NCI-H82 (cell line): ENCODE measurements at regions not wholly inside any gene's neighbourhood (a gene's known extent, or its start where the extent isn't known, plus 50 kb on each side); places are given as distances from the start of the nearest gene placed in this dataset.
"Not testable (repeated sequence)": the region's sequence is repeated elsewhere in the genome, so short reads cannot be mapped to it uniquely, and the experiment has no call there.

Source experiments
- DNase-seq: peaks from one replicate; lab custom pipeline; 2025; lab: John Stamatoyannopoulos, UW

DNA sequence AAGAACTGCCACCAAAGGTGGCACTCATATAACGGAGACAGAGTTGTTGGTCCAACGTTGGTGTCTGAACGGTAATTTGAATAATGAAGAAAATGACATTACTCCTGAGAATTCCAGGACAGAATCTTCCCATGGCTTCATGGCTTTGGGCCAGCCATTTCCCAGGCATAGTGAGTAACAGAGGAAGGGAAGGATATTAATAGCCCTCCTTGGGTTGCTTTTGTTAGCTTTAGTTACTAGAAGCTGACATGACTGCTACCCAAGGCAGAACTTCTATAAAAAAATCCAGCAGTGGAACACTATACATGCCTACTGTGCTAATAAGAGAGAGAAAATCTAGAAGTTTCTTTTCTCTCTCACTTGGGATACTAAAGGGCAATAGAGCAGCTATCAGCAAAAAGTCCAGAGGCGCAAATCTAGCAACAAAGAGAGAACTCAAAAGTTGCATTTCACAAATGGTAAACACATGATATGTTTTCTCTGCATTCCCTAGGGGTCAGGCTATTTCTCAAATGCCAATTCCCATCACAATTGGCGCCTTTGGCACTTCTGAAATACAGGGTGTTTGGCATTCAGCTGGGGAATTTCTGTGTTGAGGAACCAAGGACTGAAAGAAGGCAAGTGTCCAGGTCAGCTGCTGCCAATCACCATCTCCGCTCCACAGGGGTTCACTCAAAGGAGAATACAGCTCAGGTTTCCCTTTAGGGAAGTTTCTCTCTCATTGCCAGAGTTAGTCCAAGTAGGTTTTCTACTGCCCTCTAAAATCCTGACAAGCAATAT, 160.8 kb upstream of the KYNU start:
- no peak for DNase-seq

DNA sequence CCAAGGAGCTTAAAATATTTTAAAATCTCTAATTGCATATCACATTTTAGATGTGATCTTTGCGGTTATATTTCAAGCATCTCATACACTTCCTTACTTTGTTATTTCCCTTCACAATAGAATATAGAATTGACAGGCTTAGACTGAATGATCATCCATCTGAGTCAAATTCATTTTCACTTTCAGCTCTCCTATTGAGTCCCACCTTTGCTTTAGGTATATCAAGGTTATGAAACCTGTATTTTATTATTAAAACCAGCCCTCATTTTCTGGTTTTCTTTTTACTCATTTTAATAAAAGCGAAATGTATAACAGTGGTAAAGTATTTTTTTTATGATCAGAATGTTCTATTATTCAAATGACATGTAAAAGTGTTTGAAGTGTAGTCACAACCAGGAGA, 162.9 kb upstream of the KYNU start:
- no peak for DNase-seq

DNA sequence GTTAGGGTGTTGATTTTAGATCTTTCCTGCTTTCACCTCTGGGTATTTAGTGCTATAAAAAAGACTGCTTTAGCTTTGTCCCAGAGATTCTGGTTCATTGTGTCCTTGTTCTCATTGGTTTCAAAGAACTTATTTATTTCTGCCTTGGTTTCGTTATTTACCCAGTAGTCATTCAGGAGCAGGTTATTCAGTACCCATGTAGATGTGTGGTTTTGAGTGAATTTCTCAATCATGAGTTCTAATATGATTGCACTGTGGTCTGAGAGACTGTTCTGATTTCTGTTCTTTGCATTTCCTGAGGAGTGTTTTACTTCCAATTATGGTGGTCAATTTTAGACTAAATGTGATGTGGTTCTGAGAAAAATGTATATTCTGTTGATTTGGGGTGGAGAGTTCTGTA, 167.1 kb upstream of the KYNU start:
- DNase-seq: no peak

- no peak for DNase-seq
Observed at GRCh38 chr2:142707318-142707717, 170.1 kb upstream of the KYNU start.

- not testable (repeated sequence) for DNase-seq
Observed at GRCh38 chr2:142702397-142702796, 175.1 kb upstream of the KYNU start.

GRCh38 chr2:142695350-142696257, 181.9 kb upstream of the KYNU start:
- peak; percentile 11 for DNase-seq

DNA sequence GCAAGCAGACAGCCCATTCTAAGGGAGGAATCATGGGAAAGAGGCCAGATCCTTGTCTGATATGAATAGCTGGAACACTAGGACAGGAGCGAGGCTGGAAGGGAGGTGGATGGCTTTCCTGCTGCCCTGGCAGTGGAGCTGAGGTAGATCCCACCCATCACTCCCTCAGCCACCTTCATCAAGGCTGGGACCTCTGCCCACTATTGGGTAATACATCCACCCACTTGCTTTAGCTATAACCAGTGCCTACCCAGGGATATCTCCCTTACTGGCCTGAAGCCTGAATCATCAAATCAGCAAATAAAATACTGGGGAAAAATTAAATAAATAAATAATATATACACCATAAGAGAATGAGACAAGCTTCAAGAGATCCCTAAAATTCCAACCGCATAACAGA, 183.2 kb upstream of the KYNU start:
- no peak for DNase-seq

- peak; percentile 20 for DNase-seq
Observed at GRCh38 chr2:142693171-142693950, 184.1 kb upstream of the KYNU start.

DNA sequence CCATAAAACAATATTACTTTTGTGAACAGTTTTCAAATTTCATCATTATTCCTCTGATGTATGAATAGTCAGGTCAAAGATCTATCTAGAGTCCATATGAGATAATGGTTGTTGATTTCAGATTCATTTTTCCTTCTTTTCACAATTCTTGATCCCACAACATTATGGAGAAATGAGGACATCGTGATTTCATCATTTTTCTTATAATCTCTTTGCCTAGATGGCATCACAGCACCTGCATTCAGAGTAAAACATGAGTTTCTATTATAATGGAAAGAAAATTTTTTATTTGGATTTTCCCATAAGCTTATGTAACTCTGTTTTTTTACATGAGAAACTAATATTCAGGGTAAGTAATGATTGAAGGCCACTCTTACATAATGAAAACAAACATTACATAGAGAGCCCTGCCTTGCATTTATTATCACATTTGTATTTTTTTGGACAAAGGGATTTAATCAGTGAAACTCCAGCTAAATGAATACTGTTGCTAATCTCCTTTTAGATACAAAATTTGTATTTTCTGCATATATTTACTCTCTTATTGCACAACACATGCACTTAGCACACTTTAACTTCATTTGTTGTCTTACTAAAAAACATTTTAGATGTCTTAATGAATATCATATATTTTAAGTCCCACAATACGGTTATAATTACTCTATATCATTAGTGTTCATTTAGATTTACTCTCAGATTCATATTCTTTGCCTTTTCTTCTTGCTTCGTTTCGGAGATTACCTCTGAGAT, 188.4 kb upstream of the KYNU start:
- DNase-seq: no peak

DNA sequence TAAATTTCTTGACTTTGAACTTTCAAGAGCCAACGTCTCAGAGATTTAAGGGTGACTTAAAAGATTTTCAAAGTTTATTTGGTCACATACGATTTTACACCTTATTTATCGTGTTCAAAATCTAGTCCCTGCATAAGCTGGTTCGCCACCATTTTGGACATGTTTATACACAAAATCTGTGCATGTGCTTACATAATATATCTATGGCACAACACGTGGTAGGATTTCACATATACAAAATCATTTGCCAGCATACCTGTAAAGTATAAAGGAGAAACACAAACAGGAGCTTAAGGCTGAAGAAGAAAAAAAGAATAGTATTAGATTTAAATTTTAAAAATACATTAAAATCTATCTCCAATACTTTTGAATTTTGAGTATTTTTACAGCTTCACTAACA, 190.0 kb upstream of the KYNU start:
- no peak for DNase-seq

- DNase-seq: no peak
Observed at GRCh38 chr2:142687075-142687474, 190.4 kb upstream of the KYNU start.

- no peak for DNase-seq
Observed at GRCh38 chr2:142684667-142685066, 192.8 kb upstream of the KYNU start.

DNA sequence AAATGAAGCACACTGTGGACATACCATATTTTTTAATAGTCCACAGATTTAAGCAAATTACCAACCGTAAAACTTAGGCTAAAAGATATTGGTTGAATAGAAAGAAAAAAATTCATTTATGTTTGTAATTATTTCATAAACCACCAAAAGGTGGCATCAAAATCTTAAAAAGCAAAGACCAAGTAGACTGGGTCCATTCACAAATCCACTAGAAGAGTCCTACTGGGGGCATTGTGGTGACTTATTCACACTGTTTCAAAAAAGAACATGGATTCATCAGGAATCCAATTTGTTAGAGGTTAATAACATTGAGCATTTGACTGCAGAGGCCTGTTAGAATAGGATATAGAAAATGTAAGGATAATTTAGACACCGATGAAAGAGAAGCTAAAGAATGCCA, 194.9 kb upstream of the KYNU start:
- peak; percentile 4 for DNase-seq

- no peak for DNase-seq
Observed at GRCh38 chr2:142681952-142682351, 195.5 kb upstream of the KYNU start.

- DNase-seq: no peak
Observed at GRCh38 chr2:142678164-142678563, 199.3 kb upstream of the KYNU start.

- DNase-seq: no peak
Observed at GRCh38 chr2:142675398-142675797, 202.1 kb upstream of the KYNU start.

- DNase-seq: peak; percentile 70
Observed at GRCh38 chr2:142673836-142674235, 203.6 kb upstream of the KYNU start.

DNA sequence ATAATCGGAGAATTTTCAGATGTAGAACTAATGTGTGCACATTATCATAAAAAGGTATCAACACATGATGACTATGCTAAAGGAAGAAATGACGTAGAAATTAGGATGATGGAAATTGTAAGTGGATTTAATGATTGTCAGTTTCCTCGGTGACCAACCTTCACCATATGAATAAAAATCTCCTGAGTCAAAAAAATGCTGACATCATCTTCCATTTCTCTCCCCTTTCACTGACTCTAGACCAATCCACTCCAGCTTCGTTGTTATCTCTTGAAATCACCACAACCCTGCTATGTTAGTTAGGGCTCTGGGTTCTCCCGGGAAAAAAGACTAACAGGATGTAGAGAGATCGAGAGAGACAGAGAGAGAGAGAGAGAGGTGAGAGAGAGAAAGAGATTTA, 204.8 kb upstream of the KYNU start:
- no peak for DNase-seq

DNA sequence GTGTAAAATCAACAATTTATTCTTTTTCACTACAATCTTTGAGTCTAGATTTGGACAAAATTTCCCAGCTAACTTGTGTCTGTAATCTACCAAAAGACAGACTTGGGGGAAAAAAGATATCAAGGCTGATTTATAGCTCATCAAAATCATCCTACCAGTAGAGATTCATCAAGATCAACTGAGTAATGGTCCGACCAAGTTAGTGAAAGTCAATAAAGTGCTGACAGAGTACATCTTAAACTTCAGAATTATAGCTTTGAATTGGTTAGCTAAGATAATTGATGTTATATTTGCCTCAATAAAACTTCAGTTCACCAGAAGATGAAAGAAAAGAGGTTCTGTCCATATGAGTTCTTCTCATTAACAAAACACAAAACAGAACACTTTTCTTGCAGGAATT, 207.1 kb upstream of the KYNU start:
- no peak for DNase-seq

DNA sequence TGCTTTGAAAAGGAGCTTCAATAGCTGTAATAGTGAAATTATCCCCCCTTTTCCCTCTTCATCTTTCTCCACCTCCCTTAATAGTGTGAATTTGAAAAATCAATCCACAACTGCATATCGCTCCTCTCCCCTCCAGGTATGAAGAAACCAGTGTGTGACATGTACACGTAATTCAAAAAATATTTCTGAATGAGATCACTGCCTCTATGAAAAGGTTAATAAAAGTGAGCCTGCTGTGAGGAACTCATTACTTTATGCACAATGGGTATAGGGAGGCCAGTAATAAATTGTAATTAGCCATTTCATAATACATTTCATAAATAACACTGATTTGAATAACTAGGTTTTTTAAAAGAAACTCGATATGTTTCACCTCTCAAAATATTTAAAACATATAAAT, 209.0 kb upstream of the KYNU start:
- no peak for DNase-seq

DNA sequence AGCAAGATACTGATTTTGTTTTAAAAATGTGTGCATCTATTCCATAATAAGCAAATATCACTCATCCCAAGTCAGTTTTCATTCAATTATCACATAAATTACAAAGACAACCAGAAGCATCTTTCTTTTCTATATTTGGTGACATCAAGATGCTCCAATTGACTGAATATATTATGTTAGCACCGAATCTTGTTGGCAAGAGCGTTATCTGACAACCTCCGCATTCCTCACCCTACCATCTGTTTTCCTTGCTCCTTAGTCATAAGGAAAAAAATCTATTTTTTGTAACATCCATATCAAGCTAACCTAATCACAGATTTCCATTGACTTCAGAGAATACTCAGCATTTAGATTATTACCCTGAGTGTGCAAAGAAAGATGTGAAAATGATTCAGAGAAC, 212.2 kb upstream of the KYNU start:
- DNase-seq: no peak

DNA sequence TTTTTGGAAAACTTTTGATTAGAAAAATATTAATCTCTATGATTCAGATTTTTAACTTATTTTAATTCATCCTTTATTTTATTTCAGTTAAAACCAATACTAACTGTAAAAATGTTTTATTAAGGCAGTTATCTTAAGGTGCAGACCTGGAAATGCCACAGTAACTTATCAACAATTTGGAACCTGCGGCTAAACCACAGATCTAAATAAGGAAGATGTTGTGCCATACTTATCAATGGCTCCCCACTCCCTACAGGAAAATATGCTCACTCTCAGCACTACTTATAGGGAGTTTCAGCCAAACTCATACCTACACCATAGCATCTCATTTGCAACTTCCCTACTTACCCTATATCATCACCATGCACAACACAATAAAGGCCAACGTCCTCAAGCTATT, 226.9 kb upstream of the KYNU start:
- DNase-seq: no peak
